ENCODE measurements at regions not wholly inside any gene's neighbourhood (a gene's known extent, or its start where the extent isn't known, plus 50 kb on each side); places are given as distances from the start of the nearest gene placed in this dataset.
"Not testable (repeated sequence)": the region's sequence is repeated elsewhere in the genome, so short reads cannot be mapped to it uniquely, and the experiment has no call there.

GRCh38 chr3:162708394-162708793 lies 1211.8 kb downstream of the OTOL1 start:
- TF ChIP-seq CTCF (conservative IDR thresholded peaks at IDR 0.05; ENCODE audit: low read depth, low read length); EZH2 (IDR thresholded peaks at IDR 0.05; ENCODE audit: borderline replicate concordance, low read depth, low read length, poor library complexity, severe bottlenecking): not testable (repeated sequence)

Data from A673 (cell line).